Caco-2 (cell line): ENCODE measurements at regions not wholly inside any gene's neighbourhood (a gene's known extent, or its start where the extent isn't known, plus 50 kb on each side); places are given as distances from the start of the nearest gene placed in this dataset.

Source experiments
- BruUV-seq: library from RNA; stranded (reverse); fragments of 400-500 nt; replicated peaks from 2 replicates; lab custom pipeline; 2021; lab: Mats Ljungman, UMichigan
- CTCF ChIA-PET: fragments of 300-600 bp; sonication (Branson Sonifier 250); formaldehyde crosslinking; loops from one replicate; lab custom pipeline; 2022; ENCODE audit warnings: antibody characterized with exemption; lab: Charles Lee
- POLR2A ChIA-PET: fragments of 300-600 bp; sonication (Branson Sonifier 250); formaldehyde crosslinking; loops from one replicate; lab custom pipeline; 2022; ENCODE audit warnings: antibody characterized with exemption; lab: Charles Lee
- DNase-seq, 2 experiments: peaks; one replicate each; pipeline versions ENCODE4 v3.0.0 to v3.0.0-alpha.2; 2020 to 2022
- H3K27me3 ChIP-seq: replicated peaks from 2 replicates; pipeline ENCODE4 v1.6.0; 2011; ENCODE audit warnings: low read length; ENCODE audit not compliant: control insufficient read depth, insufficient read depth
- H3K36me3 ChIP-seq: 2 replicates; pipeline ENCODE4 v1.5.1; 2011; ENCODE audit warnings: low read length; ENCODE audit not compliant: control insufficient read depth, insufficient read depth
- H3K4me1 ChIP-seq: fragments of 250-450 bp; sonication (Bioruptor Pico); 2 replicates; pipeline ENCODE4 v1.5.1; 2020; ENCODE audit warnings: mild to moderate bottlenecking
- H3K4me3 ChIP-seq: 2 replicates; pipeline ENCODE4 v1.5.1; 2011; ENCODE audit warnings: low read depth, mild to moderate bottlenecking, control low read depth, low read length
- H3K9me3 ChIP-seq: fragments of 250-450 bp; sonication (Bioruptor Pico); 2 replicates; pipeline ENCODE4 v1.5.1; 2020; ENCODE audit warnings: mild to moderate bottlenecking, moderate library complexity
- H3K27ac Mint-ChIP-seq: one replicate; pipeline ENCODE4 v1.8.0; 2022; ENCODE audit warnings: mixed read lengths; ENCODE audit not compliant: unreplicated experiment
- H3K27me3 Mint-ChIP-seq: one replicate; pipeline ENCODE4 v1.8.0; 2022; ENCODE audit warnings: mixed read lengths; ENCODE audit not compliant: insufficient read depth, unreplicated experiment
- H3K36me3 Mint-ChIP-seq: one replicate; pipeline ENCODE4 v1.8.0; 2022; ENCODE audit warnings: mild to moderate bottlenecking, mixed read lengths; ENCODE audit not compliant: insufficient read depth, unreplicated experiment
- H3K4me1 Mint-ChIP-seq: one replicate; pipeline ENCODE4 v1.8.0; 2022; ENCODE audit warnings: low read depth, mixed read lengths; ENCODE audit not compliant: unreplicated experiment
- H3K4me3 Mint-ChIP-seq: one replicate; pipeline ENCODE4 v1.8.0; 2022; ENCODE audit warnings: mild to moderate bottlenecking, moderate library complexity, mixed read lengths; ENCODE audit not compliant: unreplicated experiment
- H3K9me3 Mint-ChIP-seq: one replicate; pipeline ENCODE4 v1.8.0; 2022; ENCODE audit warnings: mixed read lengths; ENCODE audit not compliant: unreplicated experiment
- intact Hi-C: fragments of 100-400 bp; cut with micrococcal nuclease; formaldehyde crosslinking; loops from one replicate; pipeline ENCODE4 v1.10.0; 2022; ENCODE audit not compliant: unreplicated experiment
- TF ChIP-seq, protein P1 (sequence below), 2 experiments: fragments of 200-600 bp in 1 of 2; IDR thresholded peaks; 1 replicate in 1 of 2; 2 replicates in 1 of 2; pipeline versions ENCODE4 v1.5.1 to v1.8.0; 2011 to 2022; ENCODE audit warnings: antibody characterized with exemption in 1 of 2, control low read depth in 1 of 2, inconsistent platforms in 1 of 2, low read depth in 1 of 2, low read length in 1 of 2, mild to moderate bottlenecking in 1 of 2, moderate library complexity in 1 of 2; ENCODE audit not compliant: insufficient read depth in 1 of 2, severe bottlenecking in 1 of 2, unreplicated experiment in 1 of 2

GRCh38 chr6:4296552-4296951 is 161.2 kb upstream of the ECI2 start:
- ChIA-PET POLR2A (no interaction called here), CTCF (no interaction called here)
- TF ChIP-seq, protein P1, sequence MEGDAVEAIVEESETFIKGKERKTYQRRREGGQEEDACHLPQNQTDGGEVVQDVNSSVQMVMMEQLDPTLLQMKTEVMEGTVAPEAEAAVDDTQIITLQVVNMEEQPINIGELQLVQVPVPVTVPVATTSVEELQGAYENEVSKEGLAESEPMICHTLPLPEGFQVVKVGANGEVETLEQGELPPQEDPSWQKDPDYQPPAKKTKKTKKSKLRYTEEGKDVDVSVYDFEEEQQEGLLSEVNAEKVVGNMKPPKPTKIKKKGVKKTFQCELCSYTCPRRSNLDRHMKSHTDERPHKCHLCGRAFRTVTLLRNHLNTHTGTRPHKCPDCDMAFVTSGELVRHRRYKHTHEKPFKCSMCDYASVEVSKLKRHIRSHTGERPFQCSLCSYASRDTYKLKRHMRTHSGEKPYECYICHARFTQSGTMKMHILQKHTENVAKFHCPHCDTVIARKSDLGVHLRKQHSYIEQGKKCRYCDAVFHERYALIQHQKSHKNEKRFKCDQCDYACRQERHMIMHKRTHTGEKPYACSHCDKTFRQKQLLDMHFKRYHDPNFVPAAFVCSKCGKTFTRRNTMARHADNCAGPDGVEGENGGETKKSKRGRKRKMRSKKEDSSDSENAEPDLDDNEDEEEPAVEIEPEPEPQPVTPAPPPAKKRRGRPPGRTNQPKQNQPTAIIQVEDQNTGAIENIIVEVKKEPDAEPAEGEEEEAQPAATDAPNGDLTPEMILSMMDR (IDR thresholded peaks at IDR 0.05; ENCODE audit: insufficient read depth in 1 of 2, low read depth in 1 of 2, low read length in 1 of 2, severe bottlenecking in 1 of 2, unreplicated experiment in 1 of 2): no peak

GRCh38 chr6:4295783-4296155 is 160.4 kb upstream of the ECI2 start:
- H3K4me1 ChIP-seq: no peaks in the 10 kb centered on the region
- H3K36me3 Mint-ChIP-seq: no peaks in the 10 kb centered on the region
- ChIA-PET POLR2A (no interaction called here), CTCF (no interaction called here)
- H3K4me3 Mint-ChIP-seq: no peak overlapping the region
- intact Hi-C loops: no loop called here
- H3K27ac Mint-ChIP-seq: no peak overlapping the region
- H3K4me3 ChIP-seq: no peak overlapping the region
- no peaks in the 10 kb centered on the region for H3K4me1 Mint-ChIP-seq
- no TSS peak for BruUV-seq
- TF ChIP-seq, protein P1 (IDR thresholded peaks at IDR 0.05; ENCODE audit: insufficient read depth in 1 of 2, low read depth in 1 of 2, low read length in 1 of 2, severe bottlenecking in 1 of 2, unreplicated experiment in 1 of 2): no peak
- H3K9me3 Mint-ChIP-seq: peaks cover 17% of the 10 kb centered on the region
- H3K9me3 ChIP-seq: no peaks in the 10 kb centered on the region; the same call in 1 of the 2 replicates
- H3K36me3 ChIP-seq: no peaks in the 10 kb centered on the region
- no peaks in the 10 kb centered on the region for H3K27me3 Mint-ChIP-seq
- no peaks in the 10 kb centered on the region for H3K27me3 ChIP-seq
- no peak for DNase-seq

More at GRCh38 chr6:4296552-4296951, 161.2 kb upstream of the ECI2 start:
- DNase-seq: no peak
- no peaks in the 10 kb centered on the region for H3K27me3 Mint-ChIP-seq
- H3K4me1 ChIP-seq: no peaks in the 10 kb centered on the region
- H3K4me1 Mint-ChIP-seq: no peaks in the 10 kb centered on the region
- H3K36me3 Mint-ChIP-seq: no peaks in the 10 kb centered on the region
- no TSS peak for BruUV-seq
- no peaks in the 10 kb centered on the region for H3K36me3 ChIP-seq
- intact Hi-C loops: no loop called here
- no peak overlapping the region for H3K4me3 ChIP-seq
- no peak overlapping the region for H3K4me3 Mint-ChIP-seq
- H3K9me3 ChIP-seq: no peaks in the 10 kb centered on the region; the same call in 1 of the 2 replicates
- no peaks in the 10 kb centered on the region for H3K27me3 ChIP-seq
- no peak overlapping the region for H3K27ac Mint-ChIP-seq
- peaks cover 17% of the 10 kb centered on the region for H3K9me3 Mint-ChIP-seq

- TF ChIP-seq, protein P1 (IDR thresholded peaks at IDR 0.05; ENCODE audit: insufficient read depth in 1 of 2, low read depth in 1 of 2, low read length in 1 of 2, severe bottlenecking in 1 of 2, unreplicated experiment in 1 of 2): no peak
- intact Hi-C loops: no loop called here
- H3K4me3 ChIP-seq: no peak overlapping the region
- peaks cover 17% of the 10 kb centered on the region for H3K9me3 Mint-ChIP-seq
- no peaks in the 10 kb centered on the region for H3K27me3 ChIP-seq
- H3K9me3 ChIP-seq: no peaks in the 10 kb centered on the region; the same call in 1 of the 2 replicates
- ChIA-PET CTCF (no interaction called here), POLR2A (no interaction called here)
- DNase-seq: no peak
- no peaks in the 10 kb centered on the region for H3K27me3 Mint-ChIP-seq
- no peak overlapping the region for H3K4me3 Mint-ChIP-seq
- no peaks in the 10 kb centered on the region for H3K36me3 Mint-ChIP-seq
- H3K4me1 ChIP-seq: no peaks in the 10 kb centered on the region
- H3K27ac Mint-ChIP-seq: no peak overlapping the region
- no peaks in the 10 kb centered on the region for H3K4me1 Mint-ChIP-seq
- BruUV-seq: no TSS peak
- H3K36me3 ChIP-seq: no peaks in the 10 kb centered on the region
Observed at GRCh38 chr6:4295058-4295782, 159.8 kb upstream of the ECI2 start.
